K562 (cell line): ENCODE measurements at regions not wholly inside any gene's neighbourhood (a gene's known extent, or its start where the extent isn't known, plus 50 kb on each side); places are given as distances from the start of the nearest gene placed in this dataset.

Experiments used
- ATAC-seq: fragments of 200-7000 bp; cut with Tn5 transposase; 3 replicates; pipeline ENCODE4 v1.9.1; 2020; ENCODE audit warnings: moderate library complexity
- BruUV-seq: library from RNA; stranded (reverse); fragments of 400-500 nt; replicated peaks from 2 replicates; lab custom pipeline; 2021; lab: Mats Ljungman, UMichigan
- CTCF ChIA-PET: fragments of 300-600 bp; formaldehyde crosslinking; extraction: SDS; loops from one replicate; lab custom pipeline; 2021; ENCODE audit warnings: low intra/inter-chr PET ratio; lab: Yijun Ruan, JAX
- POLR2A ChIA-PET: fragments of 300-600, 350-650 bp; sonication (Branson Sonifier 250); formaldehyde crosslinking; extraction: SDS; loops from one replicate; lab custom pipeline; 2021; ENCODE audit warnings: antibody characterized with exemption, inconsistent platforms; lab: Yijun Ruan, JAX
- DNase-seq, 4 experiments: peaks; one replicate each; pipeline versions ENCODE4 v3.0.0 to v3.0.0-alpha.2; 2011 to 2018; ENCODE audit warnings: low spot score in 3 of 4, mixed read lengths in 3 of 4; ENCODE audit errors: extremely low read depth in 1 of 4
- FAIRE-seq: peaks from 2 replicates; lab custom pipeline; 2011; peaks lifted over from hg19 to GRCh38; lab: Jason Lieb, UNC
- H2AFZ ChIP-seq: 2 replicates; pipeline ENCODE4 v1.6.0; 2011; ENCODE audit warnings: low read depth, low read length, control low read depth, inconsistent platforms
- H3K27ac ChIP-seq: fragments of 200-600 bp; 3 replicates; pipeline ENCODE4 v1.8.0; 2011; ENCODE audit warnings: low read depth, mild to moderate bottlenecking, control low read depth, inconsistent platforms, low read length, moderate library complexity, mixed read lengths; ENCODE audit errors: extremely low read depth
- H3K27me3 ChIP-seq, 2 experiments: fragments of 300-600 bp in 1 of 2; 2 replicates in 1 of 2; 3 replicates in 1 of 2; pipeline versions ENCODE4 v1.6.0 to v1.8.0; 2011; ENCODE audit warnings: inconsistent platforms in 2 of 2, low read length in 2 of 2, mild to moderate bottlenecking in 1 of 2, mixed read lengths in 1 of 2, moderate library complexity in 1 of 2; ENCODE audit not compliant: control insufficient read depth in 2 of 2, insufficient read depth in 2 of 2
- H3K36me3 ChIP-seq: fragments of 300-600 bp; 3 replicates; pipeline ENCODE4 v1.8.0; 2011; ENCODE audit warnings: mild to moderate bottlenecking, low read length, inconsistent platforms; ENCODE audit not compliant: control insufficient read depth, insufficient read depth
- H3K4me1 ChIP-seq, 2 experiments: fragments of 200-600 bp in 1 of 2; replicated peaks in 1 of 2; 2 replicates in 1 of 2; 3 replicates in 1 of 2; pipeline versions ENCODE4 v1.5.1 to v1.8.0; 2011; ENCODE audit warnings: inconsistent platforms in 2 of 2, low read length in 2 of 2, mild to moderate bottlenecking in 1 of 2, mixed read lengths in 1 of 2, moderate library complexity in 1 of 2; ENCODE audit not compliant: control insufficient read depth in 2 of 2, insufficient read depth in 2 of 2
- H3K4me2 ChIP-seq: 2 replicates; pipeline ENCODE4 v1.6.1; 2011; ENCODE audit warnings: low read length, control low read depth, inconsistent platforms, mixed read lengths; ENCODE audit not compliant: insufficient read depth
- H3K4me3 ChIP-seq: fragments of 200-600 bp; sonication (generic), shearing (Covaris generic); 2 replicates; pipeline ENCODE4 v1.5.1; 2016; ENCODE audit warnings: control low read depth, inconsistent platforms
- H3K79me2 ChIP-seq: fragments of 200-600 bp; 3 replicates; pipeline ENCODE4 v1.8.0; 2011; ENCODE audit warnings: low read length, inconsistent platforms; ENCODE audit not compliant: control insufficient read depth, insufficient read depth
- H3K9ac ChIP-seq, 2 experiments: 2 replicates each; pipeline versions ENCODE4 v1.6.0 to v1.6.1; 2011; ENCODE audit warnings: low read depth in 2 of 2, low read length in 2 of 2, control low read depth in 1 of 2, inconsistent platforms in 1 of 2, mild to moderate bottlenecking in 1 of 2, mixed read lengths in 1 of 2; ENCODE audit not compliant: insufficient read depth in 1 of 2
- H3K9me1 ChIP-seq: one replicate; pipeline ENCODE4 v1.6.0; 2011; ENCODE audit warnings: inconsistent platforms, mild to moderate bottlenecking, low read length, moderate library complexity; ENCODE audit not compliant: control insufficient read depth, insufficient read depth
- H3K9me3 ChIP-seq: replicated peaks from 2 replicates; pipeline ENCODE4 v1.5.1; 2011; ENCODE audit warnings: low read depth, low read length, inconsistent platforms; ENCODE audit not compliant: control insufficient read depth, insufficient read depth
- H4K20me1 ChIP-seq: replicated peaks from 2 replicates; pipeline ENCODE4 v1.6.1; 2011; ENCODE audit warnings: low read length, inconsistent platforms, mixed read lengths; ENCODE audit not compliant: control insufficient read depth, insufficient read depth
- CBX2 ChIP-seq: fragments of 200-600 bp; sonication (generic); IDR thresholded peaks from one replicate; pipeline ENCODE4 v1.6.1; 2012; ENCODE audit warnings: mild to moderate bottlenecking, low read length, inconsistent platforms; ENCODE audit not compliant: insufficient read depth, poor library complexity, severe bottlenecking
- ELF4 ChIP-seq: fragments of 450-650 bp; formaldehyde crosslinking; IDR thresholded peaks from 2 replicates; pipeline ENCODE4 v1.4.0; 2022; ENCODE audit warnings: missing genetic modification characterization
- MTA3 ChIP-seq: fragments of 450-650 bp; formaldehyde crosslinking; IDR thresholded peaks from 2 replicates; pipeline ENCODE4 v1.6.1; 2017; ENCODE audit warnings: mild to moderate bottlenecking, borderline replicate concordance
- ZNF124 ChIP-seq: sonication (generic); formaldehyde crosslinking; IDR thresholded peaks from 2 replicates; pipeline ENCODE4 v1.8.1; 2022; ENCODE audit warnings: missing genetic modification reagents
- ZNF76 ChIP-seq: fragments of 250-450 bp; sonication (Bioruptor Pico); IDR thresholded peaks from 2 replicates; pipeline ENCODE4 v1.4.0; 2020; ENCODE audit warnings: mild to moderate bottlenecking, moderate library complexity, borderline replicate concordance
- WGBS: fragments of 100-300 bp; shearing (Covaris generic); methylation state at CpG from one replicate; pipeline ENCODE4 v1.1.6; 2016; ENCODE audit warnings: low coverage, mixed read lengths; ENCODE audit not compliant: insufficient coverage; ENCODE audit errors: missing lambda C conversion rate; 5-methylcytosine and 5-hydroxymethylcytosine counted together
- in situ Hi-C: fragments of 300-500 bp; cut with MboI; formaldehyde crosslinking; loops from 4 replicates; pipeline ENCODE4 v1.15.0; 2018; ENCODE audit warnings: inconsistent platforms, mixed read lengths
- intact Hi-C: fragments of 100-400 bp; cut with micrococcal nuclease; formaldehyde crosslinking; loops from 2 replicates; pipeline ENCODE4 v1.14.2; 2022
- TF ChIP-seq, protein P1 (sequence below): IDR thresholded peaks from 2 replicates; pipeline ENCODE4 v1.6.1; 2011; ENCODE audit warnings: borderline replicate concordance, low read depth, mild to moderate bottlenecking, moderate library complexity, low read length; ENCODE audit not compliant: insufficient read depth, poor library complexity, severe bottlenecking

DNA sequence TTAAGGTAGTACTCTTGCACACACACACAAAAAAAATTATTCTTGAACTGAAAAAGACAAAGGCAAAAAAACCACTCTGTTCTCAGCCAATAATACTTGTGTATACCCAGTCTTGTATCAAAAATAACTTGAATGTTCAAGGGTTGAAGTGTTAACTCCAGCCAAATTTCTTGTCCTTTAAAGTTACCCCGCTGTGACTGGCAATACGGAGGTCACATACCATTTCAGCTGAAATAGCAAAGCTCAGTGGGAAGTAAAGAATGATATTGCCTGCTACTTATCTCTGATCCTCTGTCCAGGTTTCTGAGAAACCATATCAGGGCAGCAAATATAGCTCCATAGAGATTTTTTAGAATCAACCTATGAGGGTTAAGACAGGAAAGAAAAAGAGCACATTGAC, 167.4 kb downstream of the C12orf50 start:
- Histone ChIP-seq H3K36me3 (no peaks in the 10 kb centered on the region), H3K9me1 (no peaks in the 10 kb centered on the region), H3K27me3 (no peaks in the 10 kb centered on the region), H3K4me3 (no peak overlapping the region), H3K4me1 (no peaks in the 10 kb centered on the region), H3K4me2 (no peak overlapping the region), H2AFZ (no peak overlapping the region), H3K79me2 (no peaks in the 10 kb centered on the region), H4K20me1 (no peaks in the 10 kb centered on the region), H3K9ac (no peak overlapping the region), H3K27ac (no peak overlapping the region), H3K9me3 (no peaks in the 10 kb centered on the region)
- DNase-seq (no peak), FAIRE-seq (no peak), ATAC-seq (no peak)
- BruUV-seq: no TSS peak
- TF ChIP-seq, protein P1, sequence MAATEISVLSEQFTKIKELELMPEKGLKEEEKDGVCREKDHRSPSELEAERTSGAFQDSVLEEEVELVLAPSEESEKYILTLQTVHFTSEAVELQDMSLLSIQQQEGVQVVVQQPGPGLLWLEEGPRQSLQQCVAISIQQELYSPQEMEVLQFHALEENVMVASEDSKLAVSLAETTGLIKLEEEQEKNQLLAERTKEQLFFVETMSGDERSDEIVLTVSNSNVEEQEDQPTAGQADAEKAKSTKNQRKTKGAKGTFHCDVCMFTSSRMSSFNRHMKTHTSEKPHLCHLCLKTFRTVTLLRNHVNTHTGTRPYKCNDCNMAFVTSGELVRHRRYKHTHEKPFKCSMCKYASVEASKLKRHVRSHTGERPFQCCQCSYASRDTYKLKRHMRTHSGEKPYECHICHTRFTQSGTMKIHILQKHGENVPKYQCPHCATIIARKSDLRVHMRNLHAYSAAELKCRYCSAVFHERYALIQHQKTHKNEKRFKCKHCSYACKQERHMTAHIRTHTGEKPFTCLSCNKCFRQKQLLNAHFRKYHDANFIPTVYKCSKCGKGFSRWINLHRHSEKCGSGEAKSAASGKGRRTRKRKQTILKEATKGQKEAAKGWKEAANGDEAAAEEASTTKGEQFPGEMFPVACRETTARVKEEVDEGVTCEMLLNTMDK: no peak
- TF ChIP-seq MTA3 (no peak), ZNF76 (CRISPR knock-in tag) (no peak), ZNF124 (CRISPR knock-in tag) (no peak), ELF4 (CRISPR knock-in tag) (no peak), CBX2 (no peak)
- 3% methylated on average over 2 of the region's 2 CpGs for WGBS
- POLR2A ChIA-PET: no interaction called here
- intact Hi-C loops: no loop called here
- CTCF ChIA-PET: no interaction called here
- in situ Hi-C loops: no loop called here
